ENCODE measurements at regions not wholly inside any gene's neighbourhood (a gene's known extent, or its start where the extent isn't known, plus 50 kb on each side); places are given as distances from the start of the nearest gene placed in this dataset.

DNA sequence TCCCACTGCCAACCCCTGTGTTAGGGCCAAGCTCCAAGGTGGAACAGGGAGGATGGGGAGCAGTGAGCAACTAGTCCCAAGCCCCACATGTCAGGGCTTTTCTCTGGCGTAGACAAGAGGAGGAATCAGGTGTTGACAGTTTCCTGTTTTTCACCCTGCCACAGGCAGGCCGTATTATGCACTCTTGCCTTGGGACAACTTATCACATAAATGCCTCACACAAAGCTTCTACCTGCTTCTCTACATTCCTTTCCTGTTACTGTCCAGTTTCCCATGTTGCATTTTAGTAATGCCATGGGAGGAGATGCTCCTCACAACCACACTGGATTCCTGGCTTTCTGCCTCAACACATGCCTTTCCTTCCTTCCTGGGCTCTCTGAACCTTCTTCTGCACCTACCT is 381.2 kb upstream of the ATP11B start:
- no peak for TF ChIP-seq CTCF (IDR thresholded peaks at IDR 0.05)
- Histone ChIP-seq H3K4me3 (no peak overlapping the region), H3K9me3 (no peaks in the 10 kb centered on the region), H3K36me3 (no peaks in the 10 kb centered on the region), H3K27me3 (replicated peaks; ENCODE audit: insufficient read depth) (no peaks in the 10 kb centered on the region), H3K27ac (no peak overlapping the region), H3K4me1 (ENCODE audit: control insufficient read depth in 1 of 2, low read depth in 2 of 2) (no peaks in the 10 kb centered on the region)
- DNase-seq (ENCODE audit: low spot score) (no peak), ATAC-seq (ENCODE audit: insufficient number of reproducible peaks, low FRiP score, low read depth) (no peak)

DNA sequence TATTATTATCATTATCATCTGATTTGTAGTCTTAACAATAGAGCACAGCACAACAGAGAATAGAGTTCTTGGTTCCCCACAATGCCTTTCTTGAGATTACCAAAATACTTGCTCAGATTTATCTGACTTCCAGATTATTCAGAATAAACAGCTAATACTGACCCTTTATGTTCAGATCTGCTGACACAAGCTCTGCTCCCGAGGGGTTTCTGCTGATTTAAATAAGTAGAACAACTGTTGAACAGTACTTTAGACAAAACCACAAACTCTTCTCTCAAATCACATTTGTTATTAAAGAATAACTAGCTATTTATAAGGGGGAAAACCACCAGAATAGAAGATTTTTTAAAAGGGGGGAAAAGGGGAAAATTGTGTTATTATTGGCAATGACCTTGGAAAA is 380.2 kb upstream of the ATP11B start:
- ATAC-seq (ENCODE audit: insufficient number of reproducible peaks, low FRiP score, low read depth), result no peak
- Histone ChIP-seq H3K4me3 (no peak overlapping the region), H3K27me3 (replicated peaks; ENCODE audit: insufficient read depth) (no peaks in the 10 kb centered on the region), H3K36me3 (no peaks in the 10 kb centered on the region), H3K4me1 (ENCODE audit: control insufficient read depth in 1 of 2, low read depth in 2 of 2) (no peaks in the 10 kb centered on the region), H3K27ac (no peak overlapping the region), H3K9me3 (no peaks in the 10 kb centered on the region)
- no peak for TF ChIP-seq CTCF (IDR thresholded peaks at IDR 0.05)
- DNase-seq (ENCODE audit: low spot score), result no peak

- ATAC-seq (ENCODE audit: insufficient number of reproducible peaks, low FRiP score, low read depth), result no peak
- H3K9me3 ChIP-seq, result no peaks in the 10 kb centered on the region
- no peak overlapping the region for H3K4me3 ChIP-seq
- H3K27me3 ChIP-seq (replicated peaks; ENCODE audit: insufficient read depth), result no peaks in the 10 kb centered on the region
- no peaks in the 10 kb centered on the region for H3K36me3 ChIP-seq
- no peak overlapping the region for H3K27ac ChIP-seq
- no peaks in the 10 kb centered on the region for H3K4me1 ChIP-seq (ENCODE audit: control insufficient read depth in 1 of 2, low read depth in 2 of 2)
- no peak for DNase-seq (ENCODE audit: low spot score)
- TF ChIP-seq CTCF (IDR thresholded peaks at IDR 0.05), result no peak
These were observed 379.6 kb upstream of the ATP11B start for GRCh38 chr3:182413682-182414081.

- Histone ChIP-seq H3K9me3 (no peaks in the 10 kb centered on the region), H3K4me1 (ENCODE audit: control insufficient read depth in 1 of 2, low read depth in 2 of 2) (no peaks in the 10 kb centered on the region), H3K36me3 (no peaks in the 10 kb centered on the region), H3K27me3 (replicated peaks; ENCODE audit: insufficient read depth) (no peaks in the 10 kb centered on the region), H3K27ac (no peak overlapping the region), H3K4me3 (no peak overlapping the region)
- no peak for DNase-seq (ENCODE audit: low spot score)
- ATAC-seq (ENCODE audit: insufficient number of reproducible peaks, low FRiP score, low read depth), result no peak
- no peak for TF ChIP-seq CTCF (IDR thresholded peaks at IDR 0.05)
These were observed 378.7 kb upstream of the ATP11B start for GRCh38 chr3:182414586-182414985.

DNA sequence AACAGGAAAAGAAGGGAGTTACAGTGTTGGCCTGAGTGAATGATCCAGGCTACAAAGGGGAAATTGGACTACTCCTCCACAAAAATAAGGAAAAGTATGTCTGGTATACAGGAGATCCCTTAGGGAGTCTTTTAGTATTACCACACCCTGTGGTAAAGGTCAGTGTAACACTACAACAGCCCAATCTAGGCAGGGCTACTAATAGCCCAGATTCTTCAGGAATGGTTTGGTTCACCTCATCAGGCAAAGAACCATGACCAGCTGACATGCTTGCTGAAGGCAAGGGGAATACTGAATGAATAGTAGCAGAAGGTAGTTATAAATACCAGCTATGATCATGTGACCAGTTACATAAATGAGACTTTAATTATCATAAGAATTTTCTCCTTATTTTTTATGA is 372.6 kb upstream of the ATP11B start:
- Histone ChIP-seq H3K4me3 (no peak overlapping the region), H3K9me3 (no peaks in the 10 kb centered on the region), H3K4me1 (ENCODE audit: control insufficient read depth in 1 of 2, low read depth in 2 of 2) (no peaks in the 10 kb centered on the region), H3K27me3 (replicated peaks; ENCODE audit: insufficient read depth) (no peaks in the 10 kb centered on the region), H3K27ac (no peak overlapping the region), H3K36me3 (no peaks in the 10 kb centered on the region)
- no peak for DNase-seq (ENCODE audit: low spot score)
- TF ChIP-seq CTCF (IDR thresholded peaks at IDR 0.05), result no peak
- ATAC-seq (ENCODE audit: insufficient number of reproducible peaks, low FRiP score, low read depth), result no peak
